ENCODE measurements at regions not wholly inside any gene's neighbourhood (a gene's known extent, or its start where the extent isn't known, plus 50 kb on each side); places are given as distances from the start of the nearest gene placed in this dataset.
A peak's percentile ranks its signal among the peaks of the same experiment; 100 is the strongest.

GRCh38 chr5:113846941-113847340 lies 333.4 kb downstream of the YTHDC2 start:
- Mint-ChIP-seq H3K4me3 (no peak overlapping the region), H3K4me1 (peaks cover 20% of the 10 kb centered on the region)
- peak; percentile 73 for ATAC-seq

More at GRCh38 chr5:113846941-113847340, 333.4 kb downstream of the YTHDC2 start:
- peak; percentile 43 for DNase-seq (ENCODE audit: low spot score)
- no peak overlapping the region for H3K27ac Mint-ChIP-seq
- no peaks in the 10 kb centered on the region for H3K79me2 ChIP-seq (replicated peaks; ENCODE audit: insufficient read depth)
- no peaks in the 10 kb centered on the region for H3K27me3 Mint-ChIP-seq (ENCODE audit: insufficient read depth, low read depth, poor library complexity)
- H3K4me2 ChIP-seq = peak overlapping the region; percentile 54; the same call in 1 of the 2 replicates
- H4K20me1 ChIP-seq (replicated peaks; ENCODE audit: insufficient read depth) = no peaks in the 10 kb centered on the region
- H2AFZ ChIP-seq = peak overlapping the region; percentile 57; the same call in 1 of the 2 replicates
- H3K9me3 Mint-ChIP-seq = no peaks in the 10 kb centered on the region; the same call in 2 of the 3 replicates
- peaks cover 9% of the 10 kb centered on the region for H3K4me1 ChIP-seq (ENCODE audit: insufficient read depth)
- H3K36me3 ChIP-seq (ENCODE audit: insufficient read depth) = no peaks in the 10 kb centered on the region
- no peak for TF ChIP-seq EZH2 (IDR thresholded peaks at IDR 0.05; ENCODE audit: low read depth, unreplicated experiment)
- no peak for TF ChIP-seq STAT1 (IDR thresholded peaks at IDR 0.05; ENCODE audit: unreplicated experiment)
- TF ChIP-seq ZNF462 (CRISPR knock-in tag; IDR thresholded peaks at IDR 0.05) = no peak
- TF ChIP-seq NANOG (IDR thresholded peaks at IDR 0.05; ENCODE audit: borderline replicate concordance) = no peak
- TF ChIP-seq JUNB (IDR thresholded peaks at IDR 0.05; ENCODE audit: unreplicated experiment) = no peak
- no peak for TF ChIP-seq REST (IDR thresholded peaks at IDR 0.05; ENCODE audit: unreplicated experiment)
- no peak for TF ChIP-seq ZNF331 (CRISPR knock-in tag; IDR thresholded peaks at IDR 0.05; ENCODE audit: low read depth)
- TF ChIP-seq EZH2phosphoT487 (IDR thresholded peaks at IDR 0.05; ENCODE audit: unreplicated experiment) = no peak
- no peak for TF ChIP-seq CTCF (conservative IDR thresholded peaks at IDR 0.05; ENCODE audit: low read depth in 2 of 2)
- TF ChIP-seq ZNF114 (CRISPR knock-in tag; IDR thresholded peaks at IDR 0.05) = no peak
- no peak for TF ChIP-seq POLR2AphosphoS5 (IDR thresholded peaks at IDR 0.05; ENCODE audit: low read depth)
- no peak for TF ChIP-seq ETS1 (IDR thresholded peaks at IDR 0.05)
- TF ChIP-seq CREB1 (CRISPR knock-in tag; IDR thresholded peaks at IDR 0.05; ENCODE audit: low read depth) = no peak
- no peaks in the 10 kb centered on the region for H3K27me3 ChIP-seq (ENCODE audit: insufficient read depth)
- no peaks in the 10 kb centered on the region for H3K9me2 ChIP-seq (ENCODE audit: insufficient read depth)
- H3F3A ChIP-seq (replicated peaks; ENCODE audit: low read depth) = no peaks in the 10 kb centered on the region
- H3K36me3 Mint-ChIP-seq (ENCODE audit: low read depth) = no peaks in the 10 kb centered on the region
- no peak overlapping the region for H3K27ac ChIP-seq (ENCODE audit: low read depth)
- H3K4me3 ChIP-seq = no peak overlapping the region
